DMS53 treated with DMSO at 0.1 percent for 48 hours (cell line): ENCODE measurements at regions not wholly inside any gene's neighbourhood (a gene's known extent, or its start where the extent isn't known, plus 50 kb on each side); places are given as distances from the start of the nearest gene placed in this dataset.

ENCODE experiments used
- DNase-seq: peaks from one replicate; lab custom pipeline; 2025; ENCODE audit not compliant: unreplicated experiment; lab: John Stamatoyannopoulos, UW

GRCh38 chr1:72570815-72571214 lies 288.5 kb upstream of the NEGR1 start:
- DNase-seq: no peak

DNA sequence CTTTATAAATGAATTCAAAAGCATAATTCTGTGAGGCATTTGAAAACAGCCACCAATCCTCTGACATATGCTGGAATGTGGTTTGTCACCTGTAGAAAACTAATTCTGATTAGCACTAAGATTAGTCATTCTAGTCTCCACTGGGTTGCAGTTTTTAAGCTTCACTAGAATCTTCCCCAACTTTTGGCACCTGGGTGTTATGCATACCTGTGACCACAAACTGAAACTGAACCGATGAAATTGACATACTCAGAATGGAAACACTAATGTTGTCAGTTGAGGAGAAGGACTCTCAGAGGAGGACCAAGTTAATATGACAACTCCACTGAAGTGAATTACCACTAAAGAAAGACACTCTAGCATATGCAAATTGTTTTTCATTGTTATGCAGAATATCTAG lies 285.8 kb upstream of the NEGR1 start:
- no peak for DNase-seq

GRCh38 chr1:72567521-72567920 lies 285.2 kb upstream of the NEGR1 start:
- no peak for DNase-seq

- no peak for DNase-seq
These were observed 282.4 kb upstream of the NEGR1 start for GRCh38 chr1:72564749-72565148.

GRCh38 chr1:72557446-72558049 lies 275.2 kb upstream of the NEGR1 start:
- DNase-seq: peak; percentile 50

GRCh38 chr1:72547412-72547811 lies 265.1 kb upstream of the NEGR1 start:
- no peak for DNase-seq

- no peak for DNase-seq
These were observed 258.3 kb upstream of the NEGR1 start for GRCh38 chr1:72540674-72541073.

DNA sequence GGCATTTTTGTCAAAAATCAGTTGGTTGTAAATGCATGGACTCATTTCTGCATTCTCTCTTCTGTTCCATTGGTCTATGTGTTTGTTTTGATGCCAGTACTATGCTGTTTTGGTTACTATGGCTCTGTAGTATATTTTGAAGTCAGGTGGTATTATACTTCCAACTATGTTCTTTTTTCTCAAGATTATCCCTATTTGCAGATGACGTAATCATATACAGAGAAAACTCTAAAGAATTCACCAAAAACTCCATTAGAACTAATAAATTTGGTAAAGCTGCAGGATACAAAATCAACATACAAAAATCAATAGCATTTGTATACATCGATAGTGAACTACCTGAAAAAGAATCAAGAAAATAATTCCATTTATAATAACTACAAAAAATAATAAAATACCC lies 253.1 kb upstream of the NEGR1 start:
- DNase-seq: no peak

DNA sequence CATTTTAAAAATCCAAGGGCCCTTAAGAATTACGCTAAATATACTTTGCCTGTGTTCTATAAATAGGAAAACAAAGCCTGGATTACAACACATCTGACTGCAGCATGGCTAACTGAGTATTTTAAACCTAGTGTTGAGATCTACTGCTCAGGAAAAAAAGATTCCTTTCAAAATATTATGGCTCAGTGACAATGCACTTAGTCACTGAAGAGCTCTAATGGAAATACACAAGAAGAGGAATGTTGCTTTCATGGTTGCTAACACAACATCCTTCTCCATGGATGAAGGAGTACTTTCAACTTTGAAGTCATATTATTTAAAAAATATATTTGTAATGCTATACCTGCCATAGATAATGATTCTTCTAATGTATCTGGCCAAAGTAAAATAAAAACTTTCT lies 248.3 kb upstream of the NEGR1 start:
- DNase-seq: no peak

DNA sequence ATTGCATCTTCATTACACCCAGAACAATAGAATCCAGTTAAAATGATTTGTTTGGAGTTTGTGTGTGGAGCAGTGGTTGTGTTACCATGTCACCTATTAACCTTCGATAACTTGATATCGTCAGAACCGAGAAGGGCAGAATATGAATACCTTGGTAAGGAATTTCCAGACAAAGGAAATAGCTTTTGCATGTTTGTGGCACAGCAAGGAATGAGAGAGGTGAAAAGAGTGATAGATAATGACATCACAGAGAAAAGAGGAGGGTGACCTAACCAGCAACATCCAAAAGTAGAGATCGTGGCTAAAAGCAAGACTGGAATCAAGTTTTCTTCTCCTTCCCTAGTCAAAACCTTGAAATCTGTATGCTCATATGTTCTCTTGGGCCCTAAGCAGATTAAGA lies 244.6 kb upstream of the NEGR1 start:
- no peak for DNase-seq

- DNase-seq: no peak
These were observed 241.7 kb upstream of the NEGR1 start for GRCh38 chr1:72524021-72524420.

- no peak for DNase-seq
These were observed 239.3 kb upstream of the NEGR1 start for GRCh38 chr1:72521659-72522058.

- DNase-seq: no peak
These were observed 234.5 kb upstream of the NEGR1 start for GRCh38 chr1:72516826-72517225.

GRCh38 chr1:72516264-72516663 lies 233.9 kb upstream of the NEGR1 start:
- no peak for DNase-seq

DNA sequence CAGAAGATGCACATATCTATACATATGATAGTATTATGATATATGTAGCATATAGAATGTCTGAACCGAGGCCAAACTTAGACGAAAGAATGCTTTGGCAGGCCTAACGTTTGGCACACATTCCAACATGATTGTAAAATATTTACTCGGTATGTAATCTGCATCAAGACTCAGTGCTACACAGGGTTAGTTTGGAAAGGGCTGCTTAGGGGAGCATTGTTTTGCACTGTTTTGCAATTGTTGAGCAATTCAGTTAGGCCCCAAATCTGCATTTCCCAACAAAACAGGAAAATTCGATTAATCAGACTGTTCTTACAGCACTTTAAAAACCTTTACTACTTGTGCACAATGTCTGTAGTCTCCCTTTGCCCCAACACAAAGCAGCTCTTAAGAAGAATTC lies 216.0 kb upstream of the NEGR1 start:
- DNase-seq: no peak

- no peak for DNase-seq
These were observed 207.5 kb upstream of the NEGR1 start for GRCh38 chr1:72489801-72490200.

GRCh38 chr1:72485801-72486200 lies 203.5 kb upstream of the NEGR1 start:
- no peak for DNase-seq

DNA sequence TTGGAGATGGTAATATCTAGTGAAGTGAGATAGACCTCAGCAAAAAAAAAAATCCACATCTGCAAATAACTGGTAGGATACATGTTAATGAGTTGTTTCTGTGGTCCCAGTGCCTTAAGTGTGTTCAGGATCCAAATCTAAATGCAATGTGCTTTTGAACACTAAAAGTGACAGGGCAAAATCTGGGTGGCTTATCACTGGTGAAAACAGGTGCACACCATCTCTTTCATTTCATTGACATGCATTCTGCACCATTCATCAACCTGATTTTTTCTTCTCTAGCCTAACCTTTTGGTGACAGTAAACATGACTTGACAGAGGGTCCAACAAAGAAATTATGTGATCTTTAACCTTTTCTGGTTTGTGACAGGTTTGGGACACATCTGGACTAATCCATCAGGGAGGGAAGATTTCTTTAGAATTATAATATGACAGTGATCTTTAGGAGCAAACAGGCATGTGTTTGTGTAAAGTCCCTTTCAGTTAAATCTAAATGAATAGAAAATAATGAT lies 201.6 kb upstream of the NEGR1 start:
- DNase-seq: no peak

DNA sequence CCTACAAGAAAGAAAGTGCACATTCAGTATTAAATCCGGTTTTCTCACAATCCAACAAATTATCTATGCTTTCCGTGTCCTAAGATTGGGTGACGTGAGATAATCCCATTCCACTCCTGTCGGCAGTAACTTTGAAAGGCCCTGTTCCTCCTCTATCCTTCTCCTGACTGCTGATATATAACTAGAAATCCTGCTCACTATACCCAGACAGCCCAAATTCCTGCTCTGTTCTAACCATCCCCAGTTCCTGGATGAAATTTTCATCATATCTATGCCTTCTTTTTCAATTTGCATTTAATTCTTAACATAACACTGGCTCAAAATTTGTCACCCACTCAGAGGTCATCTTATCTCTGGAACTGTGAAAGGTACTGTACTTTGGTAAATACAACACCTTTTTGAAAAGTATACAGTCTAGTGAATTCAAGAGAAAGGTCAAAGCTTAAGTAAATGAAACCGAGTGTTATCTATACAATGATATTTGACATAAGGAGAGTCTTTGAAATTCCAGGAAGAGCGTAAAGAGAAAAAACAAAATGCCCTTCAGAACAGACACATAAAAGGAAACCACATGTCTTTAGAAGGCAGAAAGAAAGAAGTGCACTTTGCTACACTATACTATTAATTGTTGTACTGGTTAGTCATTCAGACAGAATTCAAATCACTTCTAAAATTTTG lies 200.5 kb upstream of the NEGR1 start:
- peak; percentile 92 for DNase-seq

DNA sequence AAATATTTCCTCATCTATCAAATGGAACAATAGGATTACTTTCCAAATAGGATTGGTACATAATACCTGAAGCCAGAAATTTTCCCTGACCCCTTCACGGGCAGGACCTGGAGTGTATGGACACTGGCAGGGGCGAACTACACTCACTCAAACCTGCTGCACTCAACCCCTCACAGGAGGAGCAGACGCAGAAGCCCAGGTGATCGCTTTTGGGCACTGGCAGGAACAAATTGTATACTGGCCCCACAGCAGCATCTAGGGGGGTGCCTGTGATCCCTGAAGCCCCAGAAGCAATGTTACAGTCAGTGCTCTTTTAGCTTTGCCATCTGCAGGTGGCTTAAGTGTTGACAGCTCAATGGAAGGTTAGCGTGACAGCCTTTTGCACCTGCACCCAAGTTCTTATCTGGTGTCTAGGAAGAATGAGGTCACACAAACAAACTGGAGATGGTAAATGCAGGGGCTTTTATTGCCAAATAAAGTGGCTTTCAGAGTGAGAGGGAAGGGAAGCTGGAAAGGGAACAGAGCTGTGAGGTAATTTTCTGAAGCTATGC lies 199.2 kb upstream of the NEGR1 start:
- DNase-seq: peak; percentile 95

GRCh38 chr1:72466376-72466775 lies 184.0 kb upstream of the NEGR1 start:
- DNase-seq: no peak

- DNase-seq: no peak
These were observed 180.0 kb upstream of the NEGR1 start for GRCh38 chr1:72462186-72462905.
